OCI-LY1 (cell line): ENCODE measurements at regions not wholly inside any gene's neighbourhood (a gene's known extent, or its start where the extent isn't known, plus 50 kb on each side); places are given as distances from the start of the nearest gene placed in this dataset.

Source experiments
- H2AFZ ChIP-seq: fragments of 200-600 bp; sonication (generic), shearing (Covaris generic); 2 replicates; pipeline ENCODE4 v1.6.0; 2014; ENCODE audit warnings: antibody characterized with exemption, mild to moderate bottlenecking, low read length
- H3F3A ChIP-seq: fragments of 200-600 bp; sonication (generic), shearing (Covaris generic); 2 replicates; pipeline ENCODE4 v1.6.0; 2014; ENCODE audit warnings: mild to moderate bottlenecking, antibody characterized with exemption, low read length, moderate library complexity; ENCODE audit not compliant: insufficient read depth
- H3K27ac ChIP-seq: fragments of 200-600 bp; sonication (generic); 2 replicates; pipeline ENCODE4 v1.5.1; 2014; ENCODE audit warnings: low read length, mixed run types, mild to moderate bottlenecking, low read depth; ENCODE audit not compliant: poor library complexity, severe bottlenecking
- H3K27me3 ChIP-seq: fragments of 200-600 bp; sonication (generic); 2 replicates; pipeline ENCODE4 v1.6.0; 2014; ENCODE audit warnings: antibody characterized with exemption, mild to moderate bottlenecking, low read length, moderate library complexity; ENCODE audit not compliant: insufficient read depth
- H3K36me3 ChIP-seq: fragments of 200-600 bp; sonication (generic); 2 replicates; pipeline ENCODE4 v1.6.1; 2014; ENCODE audit warnings: mild to moderate bottlenecking, antibody characterized with exemption, low read length, moderate library complexity, mixed read lengths; ENCODE audit not compliant: insufficient read depth
- H3K4me1 ChIP-seq: fragments of 200-600 bp; sonication (generic); 2 replicates; pipeline ENCODE4 v1.5.1; 2014; ENCODE audit warnings: mild to moderate bottlenecking, low read length, moderate library complexity; ENCODE audit not compliant: insufficient read depth, severe bottlenecking
- H3K4me2 ChIP-seq: fragments of 200-600 bp; sonication (generic), shearing (Covaris generic); 2 replicates; pipeline ENCODE4 v1.6.1; 2014; ENCODE audit warnings: low read length
- H3K4me3 ChIP-seq: fragments of 200-600 bp; sonication (generic); 2 replicates; pipeline ENCODE4 v1.5.1; 2014; ENCODE audit warnings: low read length, low read depth, mild to moderate bottlenecking, mixed read lengths; ENCODE audit not compliant: poor library complexity, severe bottlenecking
- H3K79me2 ChIP-seq: fragments of 200-600 bp; shearing (Covaris generic); 2 replicates; pipeline ENCODE4 v1.6.1; 2016; ENCODE audit warnings: mixed run types, low read length, mixed read lengths; ENCODE audit not compliant: insufficient read depth
- H3K9ac ChIP-seq: fragments of 200-600 bp; sonication (generic), shearing (Covaris generic); 2 replicates; pipeline ENCODE4 v1.6.1; 2014; ENCODE audit warnings: mild to moderate bottlenecking, low read length, mixed read lengths
- H3K9me2 ChIP-seq: fragments of 200-600 bp; sonication (generic), shearing (Covaris generic); 2 replicates; pipeline ENCODE4 v1.6.1; 2014; ENCODE audit warnings: low read depth, mild to moderate bottlenecking, low read length, mixed read lengths
- H3K9me3 ChIP-seq: fragments of 200-600 bp; shearing (Covaris generic); 2 replicates; pipeline ENCODE4 v1.6.1; 2014; ENCODE audit warnings: low read length, mixed read lengths
- H4K20me1 ChIP-seq: fragments of 200-600 bp; sonication (generic), shearing (Covaris generic); 2 replicates; pipeline ENCODE4 v1.6.0; 2016; ENCODE audit warnings: mild to moderate bottlenecking, low read length; ENCODE audit not compliant: insufficient read depth
- CTCF ChIP-seq: fragments of 200-600 bp; sonication (generic), shearing (Covaris generic); IDR thresholded peaks from 2 replicates; pipeline ENCODE4 v1.5.1; 2017; ENCODE audit warnings: mild to moderate bottlenecking, antibody characterized with exemption, low read length, moderate library complexity, mixed read lengths
- EZH2 ChIP-seq: fragments of 200-600 bp; sonication (generic), shearing (Covaris generic); IDR thresholded peaks from 2 replicates; pipeline ENCODE4 v1.8.0; 2017; ENCODE audit warnings: borderline replicate concordance, mixed run types, mild to moderate bottlenecking, antibody characterized with exemption, low read length, moderate library complexity, mixed read lengths

- H3K36me3 ChIP-seq = no peaks in the 10 kb centered on the region
- no peaks in the 10 kb centered on the region for H3K9me3 ChIP-seq
- H2AFZ ChIP-seq = no peak overlapping the region
- no peak overlapping the region for H3K4me3 ChIP-seq
- no peak overlapping the region for H3K4me2 ChIP-seq
- no peaks in the 10 kb centered on the region for H3K79me2 ChIP-seq
- H3K27me3 ChIP-seq = no peaks in the 10 kb centered on the region
- TF ChIP-seq EZH2 (no peak), CTCF (no peak)
- no peaks in the 10 kb centered on the region for H4K20me1 ChIP-seq
- no peaks in the 10 kb centered on the region for H3K4me1 ChIP-seq
- no peak overlapping the region for H3K9ac ChIP-seq
- no peaks in the 10 kb centered on the region for H3K9me2 ChIP-seq
- no peak overlapping the region for H3K27ac ChIP-seq
- H3F3A ChIP-seq = no peaks in the 10 kb centered on the region
These were observed 99.1 kb downstream of the ALDH8A1 start for GRCh38 chr6:134850721-134851305.

DNA sequence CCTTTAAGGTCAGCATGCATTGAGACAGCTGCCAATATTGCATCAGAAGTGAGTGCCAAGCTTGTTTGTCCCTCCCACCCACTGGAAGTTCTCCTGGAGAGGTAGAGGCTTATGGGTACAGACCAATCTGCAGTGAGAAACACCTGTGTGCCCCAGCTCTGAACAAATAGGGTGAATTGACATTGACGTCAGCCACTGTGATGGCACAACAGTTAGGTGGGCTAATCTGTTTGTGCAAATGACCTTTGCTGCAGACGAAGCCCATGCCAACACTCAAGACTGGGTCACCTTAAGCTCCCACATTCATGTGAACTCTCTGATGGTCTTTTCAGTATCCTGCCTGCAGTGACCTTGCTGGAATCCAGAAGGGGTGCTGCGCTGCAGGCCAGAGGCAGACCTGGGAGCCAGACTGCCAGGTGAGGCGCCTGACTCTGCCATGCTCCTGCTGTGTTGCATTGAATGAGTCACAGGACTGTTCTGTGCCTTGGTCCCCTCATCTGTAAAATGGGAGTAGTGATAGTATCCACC lies 99.9 kb downstream of the ALDH8A1 start:
- H3K36me3 ChIP-seq = no peaks in the 10 kb centered on the region
- no peak overlapping the region for H3K27ac ChIP-seq
- TF ChIP-seq EZH2 (no peak), CTCF (no peak)
- no peaks in the 10 kb centered on the region for H4K20me1 ChIP-seq
- no peaks in the 10 kb centered on the region for H3K9me2 ChIP-seq
- H3K9ac ChIP-seq = no peak overlapping the region
- no peaks in the 10 kb centered on the region for H3K4me1 ChIP-seq
- H3K27me3 ChIP-seq = no peaks in the 10 kb centered on the region
- H3K4me3 ChIP-seq = no peak overlapping the region
- H3F3A ChIP-seq = no peaks in the 10 kb centered on the region
- no peaks in the 10 kb centered on the region for H3K9me3 ChIP-seq
- H2AFZ ChIP-seq = no peak overlapping the region
- H3K4me2 ChIP-seq = no peak overlapping the region
- no peaks in the 10 kb centered on the region for H3K79me2 ChIP-seq

- H3K9me3 ChIP-seq = no peaks in the 10 kb centered on the region
- no peak overlapping the region for H3K27ac ChIP-seq
- TF ChIP-seq EZH2 (no peak), CTCF (no peak)
- no peaks in the 10 kb centered on the region for H3K36me3 ChIP-seq
- no peaks in the 10 kb centered on the region for H4K20me1 ChIP-seq
- no peaks in the 10 kb centered on the region for H3F3A ChIP-seq
- no peaks in the 10 kb centered on the region for H3K9me2 ChIP-seq
- H3K79me2 ChIP-seq = no peaks in the 10 kb centered on the region
- no peak overlapping the region for H3K4me3 ChIP-seq
- H3K27me3 ChIP-seq = no peaks in the 10 kb centered on the region
- no peak overlapping the region for H3K4me2 ChIP-seq
- no peaks in the 10 kb centered on the region for H3K4me1 ChIP-seq
- no peak overlapping the region for H3K9ac ChIP-seq
- H2AFZ ChIP-seq = no peak overlapping the region
These were observed 101.8 kb downstream of the ALDH8A1 start for GRCh38 chr6:134848076-134848475.
